GM18861 (cell line): ENCODE measurements at regions not wholly inside any gene's neighbourhood (a gene's known extent, or its start where the extent isn't known, plus 50 kb on each side); places are given as distances from the start of the nearest gene placed in this dataset.

Experiments used
- ATAC-seq: cut with Tn5 transposase; IDR thresholded peaks from one replicate; pipeline ENCODE4 v1.9.1; 2021; ENCODE audit not compliant: unreplicated experiment

- no peak for ATAC-seq
These were observed 408.1 kb downstream of the GATA3 start for GRCh38 chr10:8462565-8462964.

GRCh38 chr10:8463853-8464252 is 409.4 kb downstream of the GATA3 start:
- ATAC-seq, result no peak

GRCh38 chr10:8468477-8468876 is 414.0 kb downstream of the GATA3 start:
- ATAC-seq, result no peak

- no peak for ATAC-seq
These were observed 418.7 kb downstream of the GATA3 start for GRCh38 chr10:8473205-8473604.

- ATAC-seq, result no peak
These were observed 422.8 kb downstream of the GATA3 start for GRCh38 chr10:8477300-8477699.

GRCh38 chr10:8481718-8482504 is 427.4 kb downstream of the GATA3 start:
- ATAC-seq, result no peak

- no peak for ATAC-seq
These were observed 430.5 kb downstream of the GATA3 start for GRCh38 chr10:8485032-8485431.

GRCh38 chr10:8487346-8487745 is 432.9 kb downstream of the GATA3 start:
- ATAC-seq, result no peak

- no peak for ATAC-seq
These were observed 434.7 kb downstream of the GATA3 start for GRCh38 chr10:8489232-8489631.

GRCh38 chr10:8489823-8490222 is 435.3 kb downstream of the GATA3 start:
- no peak for ATAC-seq

- no peak for ATAC-seq
These were observed 443.8 kb downstream of the GATA3 start for GRCh38 chr10:8498290-8498689.

GRCh38 chr10:8498881-8499280 is 444.4 kb downstream of the GATA3 start:
- ATAC-seq, result no peak

- ATAC-seq, result no peak
These were observed 444.8 kb downstream of the GATA3 start for GRCh38 chr10:8499312-8499711.

- no peak for ATAC-seq
These were observed 445.4 kb downstream of the GATA3 start for GRCh38 chr10:8499752-8500390.

- ATAC-seq, result no peak
These were observed 448.1 kb downstream of the GATA3 start for GRCh38 chr10:8502573-8502972.

GRCh38 chr10:8504499-8504898 is 450.0 kb downstream of the GATA3 start:
- ATAC-seq, result no peak

- ATAC-seq, result no peak
These were observed 452.7 kb downstream of the GATA3 start for GRCh38 chr10:8507156-8507555.

GRCh38 chr10:8508882-8509281 is 454.4 kb downstream of the GATA3 start:
- no peak for ATAC-seq

GRCh38 chr10:8510471-8510870 is 456.0 kb downstream of the GATA3 start:
- ATAC-seq, result no peak

- no peak for ATAC-seq
These were observed 456.5 kb downstream of the GATA3 start for GRCh38 chr10:8511026-8511425.

- ATAC-seq, result no peak
These were observed 459.0 kb downstream of the GATA3 start for GRCh38 chr10:8513155-8514147.
